ENCODE measurements at regions not wholly inside any gene's neighbourhood (a gene's known extent, or its start where the extent isn't known, plus 50 kb on each side); places are given as distances from the start of the nearest gene placed in this dataset.
"Not testable (repeated sequence)": the region's sequence is repeated elsewhere in the genome, so short reads cannot be mapped to it uniquely, and the experiment has no call there.

GRCh38 chr15:94840794-94841783 lies 609.7 kb downstream of the MCTP2 start:
- no peak for DNase-seq (ENCODE audit: low read depth in 2 of 2)

DNA sequence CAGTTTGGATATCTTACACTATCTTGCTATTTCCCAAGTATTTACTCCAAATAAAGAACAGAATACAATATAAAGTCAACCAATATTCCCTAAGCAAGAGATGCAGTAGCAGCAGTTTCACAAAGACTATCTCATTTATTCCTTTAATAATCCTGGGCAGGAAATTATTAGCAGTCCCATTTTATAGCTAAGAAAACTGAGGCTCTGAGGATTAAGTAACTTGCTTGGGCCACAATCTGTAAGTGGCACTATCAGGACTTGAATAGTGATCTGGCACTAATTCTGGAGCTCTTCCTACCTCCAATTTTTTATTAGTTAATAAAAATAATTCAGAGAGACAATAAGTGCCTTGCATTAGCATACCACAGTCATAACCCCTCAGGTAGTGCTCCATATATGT lies 611.7 kb downstream of the MCTP2 start:
- no peak for DNase-seq (ENCODE audit: low read depth in 2 of 2)

GRCh38 chr15:94844198-94844537 lies 612.8 kb downstream of the MCTP2 start:
- DNase-seq (ENCODE audit: low read depth in 2 of 2), result no peak

DNA sequence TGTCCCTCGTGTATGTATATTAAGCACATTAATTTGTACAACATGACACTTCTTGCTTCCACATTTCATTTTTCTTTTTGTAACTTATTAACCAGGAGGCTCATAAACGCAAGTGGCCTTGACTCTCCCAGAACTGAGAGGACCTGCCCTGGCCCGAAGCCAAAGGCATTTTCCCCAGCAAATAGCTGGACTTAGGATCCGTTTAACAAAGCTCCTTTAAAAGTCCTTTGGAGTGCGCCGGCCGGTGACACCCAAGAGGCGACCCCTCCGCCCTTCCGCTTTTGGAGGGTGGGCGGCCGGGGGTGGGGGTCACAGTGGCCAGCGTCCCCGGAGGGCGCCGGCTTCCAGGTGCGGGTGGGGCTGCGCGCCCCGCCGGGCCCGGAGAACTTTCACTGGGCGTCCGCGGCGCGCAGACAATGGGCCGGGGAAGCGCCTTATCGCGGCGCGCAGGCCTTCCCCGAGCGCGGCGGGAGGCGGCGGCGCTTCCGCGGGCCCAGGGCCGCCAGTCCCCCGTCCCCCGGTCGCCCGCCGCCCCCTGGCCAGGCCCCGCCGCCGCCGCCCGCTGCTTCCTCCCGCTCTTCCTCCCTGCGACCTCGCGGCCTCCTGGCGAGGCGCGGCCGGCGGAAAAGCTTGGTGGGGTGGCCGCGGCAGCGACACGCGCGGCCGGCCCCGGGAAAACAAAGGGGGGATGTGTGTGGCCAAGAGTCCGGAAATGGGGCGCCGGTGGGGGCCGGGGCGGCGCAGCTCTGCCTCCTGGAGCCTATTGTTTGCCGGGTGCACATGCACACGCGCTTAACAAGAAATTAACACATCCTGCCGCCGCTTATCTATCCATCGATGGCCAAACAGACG lies 613.4 kb downstream of the MCTP2 start:
- no peak for DNase-seq (ENCODE audit: low read depth in 2 of 2)

DNA sequence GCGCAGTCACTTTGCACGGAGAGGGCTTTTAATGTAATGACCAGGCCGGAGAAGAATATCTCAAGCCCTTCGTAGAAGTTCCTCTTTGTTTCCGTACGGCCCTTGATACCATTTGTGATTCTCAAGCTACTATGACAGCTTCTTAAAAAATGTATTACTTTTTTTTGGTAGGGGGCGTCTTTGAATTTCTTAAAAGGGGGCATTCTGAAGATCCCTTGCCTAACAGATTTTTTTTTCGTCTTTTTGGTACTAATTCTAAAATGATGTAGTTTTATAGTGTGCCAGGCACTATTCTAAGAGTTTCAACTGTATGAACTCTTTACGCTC lies 614.0 kb downstream of the MCTP2 start:
- no peak for DNase-seq (ENCODE audit: low read depth in 2 of 2)

DNA sequence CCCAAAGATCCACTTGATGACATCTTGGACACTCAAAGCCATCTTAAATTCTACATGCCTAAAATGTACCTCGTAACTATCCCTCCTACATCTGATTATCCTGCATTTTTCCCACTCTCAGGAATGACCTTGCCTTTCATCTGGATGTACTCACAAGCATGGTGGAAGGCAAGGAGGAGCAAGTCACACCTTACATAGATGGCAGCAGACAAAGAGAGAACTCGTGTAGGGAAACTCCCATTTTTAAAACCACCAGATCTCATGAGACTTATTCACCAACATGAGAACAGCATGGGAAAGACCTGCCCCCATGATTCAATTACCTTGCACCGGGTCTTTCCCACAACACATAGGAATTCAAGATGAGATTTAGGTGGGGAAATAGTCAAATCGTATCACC lies 616.0 kb downstream of the MCTP2 start:
- DNase-seq (ENCODE audit: low read depth in 2 of 2), result no peak

DNA sequence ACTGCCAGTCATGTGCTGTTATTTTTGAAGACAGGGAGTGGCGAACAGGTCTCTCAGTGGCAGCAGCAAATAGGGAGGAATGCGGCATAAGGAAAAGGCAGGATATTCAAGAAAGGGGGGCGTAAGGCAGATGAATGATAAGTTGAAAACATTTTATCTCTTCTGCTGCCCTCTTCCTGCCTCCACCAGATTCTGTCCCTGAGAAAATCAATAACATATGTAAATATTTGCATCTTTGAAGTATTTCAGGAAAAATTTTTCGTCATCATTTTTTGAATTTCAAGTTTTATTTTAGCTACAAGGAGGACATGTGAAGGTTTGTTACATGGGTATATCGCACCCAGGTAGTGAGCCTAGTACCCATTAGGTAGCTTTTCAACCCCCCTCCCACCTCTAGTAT lies 616.7 kb downstream of the MCTP2 start:
- no peak for DNase-seq (ENCODE audit: low read depth in 2 of 2)

DNA sequence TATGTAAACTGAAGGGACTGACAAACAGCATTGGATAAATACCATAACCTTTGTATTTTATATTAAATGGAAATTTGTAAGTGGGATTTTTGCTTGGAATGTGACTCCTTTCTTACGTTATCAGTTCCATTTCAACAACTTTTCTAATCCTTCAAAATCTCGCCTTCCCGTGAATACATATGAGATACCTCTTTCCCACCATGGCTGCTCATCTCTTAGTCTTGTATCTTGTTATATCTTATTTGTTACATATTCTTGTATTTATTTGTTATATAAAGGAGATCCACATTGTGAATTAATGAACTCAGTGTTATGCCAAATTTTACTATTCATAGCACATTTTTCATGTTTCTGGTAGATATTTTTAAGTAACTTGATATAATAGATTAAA lies 623.7 kb downstream of the MCTP2 start:
- no peak for DNase-seq (ENCODE audit: low read depth in 2 of 2)

DNA sequence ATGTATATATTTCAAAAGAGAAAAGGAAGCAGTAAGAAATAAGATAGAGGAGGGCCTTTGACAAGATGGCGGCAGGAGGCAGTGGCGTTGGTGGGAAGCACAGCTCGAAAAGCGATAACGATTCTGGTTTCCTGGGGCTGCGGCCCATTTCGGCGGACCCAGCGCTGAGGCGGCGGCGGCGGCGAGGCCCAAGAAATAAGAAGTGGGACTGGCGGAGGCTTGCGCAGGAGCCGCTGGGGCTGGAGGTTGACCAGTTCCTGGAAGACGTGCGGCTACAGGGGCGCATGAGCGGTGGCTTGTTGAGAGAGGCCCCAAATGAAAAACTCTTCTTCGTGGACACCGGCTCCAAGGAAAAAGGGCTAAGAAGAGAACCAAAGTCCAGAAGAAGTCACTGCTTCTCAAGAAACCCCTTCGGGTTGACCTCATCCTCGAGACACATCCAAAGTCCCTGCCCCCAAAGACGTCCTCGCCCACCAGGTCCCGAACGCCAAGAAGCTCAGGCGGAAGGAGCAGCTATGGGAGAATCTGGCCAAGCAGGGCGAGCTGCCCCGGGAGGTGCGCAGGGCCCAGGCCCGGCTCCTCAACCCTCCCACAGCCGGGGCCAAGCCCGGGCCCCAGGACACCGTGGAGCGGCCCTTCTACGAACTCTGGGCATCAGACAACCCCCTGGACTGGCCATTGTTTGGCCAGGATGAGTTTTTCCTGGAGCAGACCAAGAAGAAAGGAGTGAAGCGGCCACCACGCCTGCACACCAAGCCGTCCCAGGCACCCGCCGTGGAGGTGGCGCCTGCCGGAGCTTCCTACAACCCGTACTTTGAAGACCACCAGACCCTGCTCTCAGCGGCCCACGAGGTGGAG lies 624.3 kb downstream of the MCTP2 start:
- DNase-seq (ENCODE audit: low read depth in 2 of 2), result no peak

GRCh38 chr15:94856267-94856854 lies 625.0 kb downstream of the MCTP2 start:
- DNase-seq (ENCODE audit: low read depth in 2 of 2), result no peak

DNA sequence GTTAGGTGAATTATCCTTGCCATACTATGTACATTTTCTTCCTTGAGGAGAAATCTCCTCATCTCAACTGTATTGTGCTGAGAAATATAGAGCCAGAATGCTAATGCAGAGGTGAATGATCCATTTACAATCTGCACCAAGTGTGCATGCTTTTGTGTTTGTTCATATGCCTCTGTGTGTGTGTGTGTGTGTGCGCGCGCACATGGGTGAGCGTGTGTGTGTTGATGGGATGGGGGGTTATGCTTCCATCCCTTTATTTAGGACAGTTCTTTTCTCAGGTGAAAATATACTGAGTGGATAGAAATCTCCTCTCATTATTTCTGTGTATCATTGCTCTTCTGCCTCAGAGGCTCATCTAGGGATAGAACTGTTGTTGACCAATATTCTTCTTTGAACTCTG lies 626.1 kb downstream of the MCTP2 start:
- DNase-seq (ENCODE audit: low read depth in 2 of 2), result no peak

DNA sequence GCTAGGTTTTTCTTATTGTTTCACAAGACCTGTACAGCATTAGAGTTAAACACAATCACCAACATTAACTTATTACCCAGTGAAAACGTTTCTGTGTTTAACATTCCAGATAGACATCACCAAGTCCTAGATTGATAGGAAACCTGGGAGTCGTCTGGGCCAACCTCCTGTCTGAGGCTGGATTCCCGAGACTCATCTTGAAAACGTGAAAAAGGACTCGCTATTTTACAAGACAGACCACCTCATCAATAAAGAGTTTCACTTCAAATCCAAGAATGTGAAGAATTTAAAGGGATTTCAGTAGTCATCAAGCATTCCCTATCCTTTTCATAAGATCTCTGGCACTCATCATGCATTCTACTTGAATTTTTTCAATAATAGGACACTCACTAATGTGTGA lies 626.6 kb downstream of the MCTP2 start:
- no peak for DNase-seq (ENCODE audit: low read depth in 2 of 2)

GRCh38 chr15:94858449-94858848 lies 627.1 kb downstream of the MCTP2 start:
- no peak for DNase-seq (ENCODE audit: low read depth in 2 of 2)

GRCh38 chr15:94858920-94859319 lies 627.6 kb downstream of the MCTP2 start:
- DNase-seq (ENCODE audit: low read depth in 2 of 2), result no peak

- no peak for DNase-seq (ENCODE audit: low read depth in 2 of 2)
Measured at GRCh38 chr15:94864600-94864999, 633.2 kb downstream of the MCTP2 start.

- DNase-seq (ENCODE audit: low read depth in 2 of 2), result not testable (repeated sequence)
Measured at GRCh38 chr15:94868265-94868664, 636.9 kb downstream of the MCTP2 start.

GRCh38 chr15:94875550-94875949 lies 644.2 kb downstream of the MCTP2 start:
- no peak for DNase-seq (ENCODE audit: low read depth in 2 of 2)

- no peak for DNase-seq (ENCODE audit: low read depth in 2 of 2)
Measured at GRCh38 chr15:94877833-94878232, 646.5 kb downstream of the MCTP2 start.

GRCh38 chr15:94882071-94882712 lies 650.8 kb downstream of the MCTP2 start:
- DNase-seq (ENCODE audit: low read depth in 2 of 2), result no peak

DNA sequence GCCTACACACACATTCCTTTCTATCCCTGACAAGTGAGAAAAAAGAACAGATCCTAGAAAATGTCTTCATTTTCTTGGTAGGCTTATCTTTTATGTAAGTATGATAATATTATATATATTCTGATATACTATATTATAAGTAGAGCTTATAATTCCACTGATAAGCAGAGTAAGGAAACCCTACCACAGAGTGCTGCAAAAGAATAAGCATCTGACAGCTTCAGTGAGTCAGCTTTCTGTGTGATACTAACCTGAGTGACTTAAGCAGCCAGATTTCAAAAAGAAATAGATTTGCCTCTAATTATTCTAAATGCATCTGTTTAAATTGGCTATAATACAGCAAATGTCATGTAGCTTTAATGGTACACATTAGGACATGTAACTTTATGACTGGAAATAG lies 656.0 kb downstream of the MCTP2 start:
- no peak for DNase-seq (ENCODE audit: low read depth in 2 of 2)

DNA sequence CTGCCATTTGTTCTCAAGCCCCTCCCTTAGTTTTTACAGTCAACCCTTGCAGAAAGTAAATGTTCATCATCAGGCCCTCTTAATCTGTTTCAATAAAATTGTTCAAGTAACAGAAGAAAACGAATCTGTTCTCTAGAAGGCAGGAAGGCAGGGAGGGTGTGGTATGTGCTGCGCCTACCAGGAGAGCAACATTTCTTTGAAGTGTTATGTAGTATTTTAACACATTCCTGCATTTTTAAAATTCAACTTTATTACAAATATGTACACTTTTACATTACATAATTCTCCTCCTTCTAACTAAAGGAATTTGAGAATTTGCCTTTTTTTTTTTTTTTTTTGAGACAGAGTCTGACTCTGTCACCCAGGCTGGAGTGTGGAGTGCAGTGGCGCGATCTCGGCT lies 657.8 kb downstream of the MCTP2 start:
- no peak for DNase-seq (ENCODE audit: low read depth in 2 of 2)

All from stimulated activated CD4-positive, alpha-beta T cell treated with anti-CD3 and anti-CD28 coated beads, Interleukin-4, amount 100 ng/mL, for 48 hours (primary cell).